Ovary (tissue), 7 donors: ENCODE measurements at regions not wholly inside any gene's neighbourhood (a gene's known extent, or its start where the extent isn't known, plus 50 kb on each side); places are given as distances from the start of the nearest gene placed in this dataset.

Experiments
- DNase-seq, 5 donors: peaks; one replicate each; pipeline ENCODE4 v3.0.0-alpha.2; 2019 to 2020
- H3K27ac ChIP-seq, 2 donors: fragments of 200-600 bp; one replicate each; pipeline versions ENCODE4 v1.5.1 to v1.8.0; 2019 to 2022
- H3K27me3 ChIP-seq: fragments of 200-600 bp; one replicate; pipeline ENCODE4 v1.8.0; 2022
- H3K36me3 ChIP-seq: fragments of 200-600 bp; sonication (generic); one replicate; pipeline ENCODE4 v1.5.1; 2019
- H3K4me1 ChIP-seq: one replicate; pipeline ENCODE4 v1.8.1; 2013; ENCODE audit warnings: mild to moderate bottlenecking, moderate library complexity; ENCODE audit not compliant: insufficient read depth
- H3K4me3 ChIP-seq: fragments of 200-600 bp; sonication (generic); one replicate; pipeline ENCODE4 v1.5.1; 2017
- H3K9me3 ChIP-seq, 2 donors: fragments of 200-600 bp in 1 of 2; sonication (generic) in 1 of 2; one replicate each; pipeline versions ENCODE4 v1.5.1 to v1.8.1; 2013 to 2019; ENCODE audit warnings: mild to moderate bottlenecking in 1 of 2, moderate library complexity in 1 of 2
- EP300 ChIP-seq: sonication (generic); formaldehyde crosslinking; IDR thresholded peaks from one replicate; pipeline ENCODE4 v1.6.1; 2017; ENCODE audit warnings: antibody characterized with exemption
- POLR2A ChIP-seq: fragments of 450-650 bp; IDR thresholded peaks from one replicate; pipeline ENCODE4 v1.6.1; 2017; ENCODE audit warnings: antibody characterized with exemption, mild to moderate bottlenecking, moderate library complexity
- WGBS, 3 donors: extraction: QIAGEN DNeasy Blood & Tissue Kit in 1 of 3; methylation state at CpG; one replicate each; pipeline versions ENCODE4 v1.1.5 to v1.1.7; 2013 to 2017; 5-methylcytosine and 5-hydroxymethylcytosine counted together
- intact Hi-C, 4 donors: fragments of 100-400 bp; cut with DNase I; formaldehyde crosslinking; loops; one replicate each; pipeline versions ENCODE4 v1.11.0 to v1.15.1; 2022 to 2023
- TF ChIP-seq, protein P1 (sequence below), 3 donors: fragments of 450-650 bp in 2 of 3; fragments of 200-600 bp in 1 of 3; IDR thresholded peaks; one replicate each; pipeline versions ENCODE4 v1.5.1 to v1.8.0; 2016 to 2022; ENCODE audit warnings: antibody characterized with exemption in 3 of 3, mild to moderate bottlenecking in 1 of 3
- donor health status: DM: no; HTN: no; CAD: no; lungs with moderate emphysema.
- donor health status: DM: no; HTN: no; CAD: no.
- donor health status: Bipolar disorder and iron deficiency.
- donor health status: DM: no; HTN: no; CAD: no.
- donor health status: DM: yes; HTN: yes; CAD: no.

DNA sequence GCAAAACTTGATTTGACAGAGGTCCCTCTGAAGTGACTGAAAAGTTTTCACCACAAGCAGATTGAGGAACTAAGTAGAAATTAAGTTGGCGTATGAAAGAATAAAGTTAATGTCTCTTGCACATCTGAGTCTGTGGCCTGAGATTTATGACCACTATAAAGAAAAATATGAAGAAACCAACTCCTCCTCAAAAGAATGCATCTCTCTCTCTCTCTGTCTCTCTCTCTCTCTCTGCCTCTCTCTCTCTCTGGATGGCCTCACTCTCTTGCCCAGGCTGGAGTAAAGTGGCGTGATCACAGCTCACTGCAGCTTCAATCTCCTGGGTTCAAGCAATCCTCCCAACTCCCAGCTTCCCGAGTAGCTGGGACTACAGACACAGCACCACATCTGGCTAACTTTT, 55.2 kb downstream of the RPL22L1 start:
- Histone ChIP-seq H3K36me3 (no peaks in the 10 kb centered on the region), H3K4me1 (peaks cover 14% of the 10 kb centered on the region), H3K4me3 (no peak overlapping the region), H3K27me3 (no peaks in the 10 kb centered on the region), H3K9me3 (no peaks in the 10 kb centered on the region), H3K27ac (no peak overlapping the region)
- intact Hi-C loops: loop anchor here (5.0 to 10.0 kb wide), 3 partner anchors 313 to 400 kb away; partner anchors contain the start of gene CLDN11 (in 3 of the 4)
- DNase-seq: no peak
- 81 to 95% (median 93%) methylated on average over 3 of the region's 3 CpGs for WGBS, 3 donors
- TF ChIP-seq, protein P1, sequence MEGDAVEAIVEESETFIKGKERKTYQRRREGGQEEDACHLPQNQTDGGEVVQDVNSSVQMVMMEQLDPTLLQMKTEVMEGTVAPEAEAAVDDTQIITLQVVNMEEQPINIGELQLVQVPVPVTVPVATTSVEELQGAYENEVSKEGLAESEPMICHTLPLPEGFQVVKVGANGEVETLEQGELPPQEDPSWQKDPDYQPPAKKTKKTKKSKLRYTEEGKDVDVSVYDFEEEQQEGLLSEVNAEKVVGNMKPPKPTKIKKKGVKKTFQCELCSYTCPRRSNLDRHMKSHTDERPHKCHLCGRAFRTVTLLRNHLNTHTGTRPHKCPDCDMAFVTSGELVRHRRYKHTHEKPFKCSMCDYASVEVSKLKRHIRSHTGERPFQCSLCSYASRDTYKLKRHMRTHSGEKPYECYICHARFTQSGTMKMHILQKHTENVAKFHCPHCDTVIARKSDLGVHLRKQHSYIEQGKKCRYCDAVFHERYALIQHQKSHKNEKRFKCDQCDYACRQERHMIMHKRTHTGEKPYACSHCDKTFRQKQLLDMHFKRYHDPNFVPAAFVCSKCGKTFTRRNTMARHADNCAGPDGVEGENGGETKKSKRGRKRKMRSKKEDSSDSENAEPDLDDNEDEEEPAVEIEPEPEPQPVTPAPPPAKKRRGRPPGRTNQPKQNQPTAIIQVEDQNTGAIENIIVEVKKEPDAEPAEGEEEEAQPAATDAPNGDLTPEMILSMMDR (IDR thresholded peaks at IDR 0.05): no peak
- TF ChIP-seq POLR2A (no peak), EP300 (no peak)

DNA sequence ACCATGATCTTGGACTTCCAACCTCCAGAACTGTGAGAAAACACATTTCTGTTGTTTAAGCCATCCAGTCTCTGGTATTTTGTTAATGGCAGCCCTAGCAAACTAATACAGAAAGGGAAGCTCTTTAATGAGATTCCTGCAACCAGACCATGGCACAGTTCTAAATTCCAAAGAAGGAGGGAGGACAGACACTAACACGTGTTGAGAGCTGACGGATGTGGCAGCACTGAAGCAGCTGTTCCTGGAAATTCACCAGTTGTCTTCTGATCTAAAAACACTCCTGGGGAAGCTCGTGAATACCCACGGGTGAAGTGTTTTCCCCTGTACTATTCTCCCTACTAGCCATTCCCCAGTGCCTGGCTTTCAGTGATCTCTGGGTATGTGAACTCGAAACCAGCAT, 56.7 kb downstream of the RPL22L1 start:
- intact Hi-C loops: loop anchor here (2.0 to 10.0 kb wide), 4 partner anchors 311 to 398 kb away; partner anchors contain the start of gene CLDN11 (in 4 of the 4)

DNA sequence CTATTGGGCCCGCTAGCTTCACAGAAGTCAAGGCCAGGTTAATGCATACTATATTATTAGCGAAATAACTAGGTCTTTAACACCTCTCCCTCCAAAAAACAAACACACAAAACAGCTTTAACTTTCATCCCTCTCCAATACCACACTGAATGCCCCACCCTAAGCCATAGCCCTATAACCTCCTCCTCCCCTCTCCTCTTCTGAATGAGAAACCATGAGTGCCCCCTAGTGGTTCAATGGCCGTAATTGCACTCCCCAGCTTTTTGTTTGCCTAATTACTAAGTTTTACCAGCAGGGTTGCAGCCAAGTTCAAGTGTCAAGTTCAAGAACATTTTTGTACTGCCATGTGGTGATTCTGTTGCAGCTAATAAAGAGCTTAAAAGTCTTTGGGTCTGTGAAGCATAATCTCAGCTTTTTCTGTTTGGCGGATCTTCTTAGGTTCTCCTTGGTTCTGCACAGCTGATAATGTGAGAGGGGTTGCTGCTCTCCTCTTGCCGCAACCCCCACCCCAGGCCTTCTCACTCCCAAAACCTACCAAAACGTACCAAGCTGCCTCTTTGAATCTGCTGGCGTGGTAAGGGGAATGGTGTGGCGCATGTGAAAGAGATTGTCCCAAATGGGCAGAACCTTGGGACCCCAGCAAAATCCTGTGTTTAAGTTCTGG, 57.9 kb downstream of the RPL22L1 start:
- Histone ChIP-seq H3K4me1 (peaks cover 16% of the 10 kb centered on the region), H3K9me3 (no peaks in the 10 kb centered on the region), H3K4me3 (no peak overlapping the region), H3K27ac (peak overlapping the region in 1 of 2 donors; percentile 68), H3K27me3 (no peaks in the 10 kb centered on the region), H3K36me3 (no peaks in the 10 kb centered on the region)
- intact Hi-C loops: loop anchor here (2.0 to 10.0 kb wide), 4 partner anchors 310 to 397 kb away; partner anchors contain the start of gene CLDN11 (in 4 of the 4)
- TF ChIP-seq POLR2A: no peak
- TF ChIP-seq, protein P1 (IDR thresholded peaks at IDR 0.05): peak; percentile 84 to 97 (median 94)
- peak; percentile 76 to 90 (median 80) for DNase-seq
- 33 to 43% (median 38%) methylated on average over 8 of the region's 8 CpGs for WGBS, 3 donors

More for the DNA sequence above, 56.7 kb downstream of the RPL22L1 start:
- peaks cover 16% of the 10 kb centered on the region for H3K4me1 ChIP-seq
- no peaks in the 10 kb centered on the region for H3K36me3 ChIP-seq
- 46 to 61% (median 46%) methylated on average over 5 of the region's 5 CpGs for WGBS, 3 donors
- H3K9me3 ChIP-seq: no peaks in the 10 kb centered on the region
- H3K27me3 ChIP-seq: no peaks in the 10 kb centered on the region
- peak overlapping the region in 1 of 2 donors; percentile 68 for H3K27ac ChIP-seq
- no peak overlapping the region for H3K4me3 ChIP-seq
- TF ChIP-seq, protein P1 (IDR thresholded peaks at IDR 0.05): no peak
- TF ChIP-seq EP300 (no peak), POLR2A (no peak)
- DNase-seq: no peak

GRCh38 chr3:170811515-170811914, 58.5 kb downstream of the RPL22L1 start:
- H3K27me3 ChIP-seq: no peaks in the 10 kb centered on the region
- TF ChIP-seq, protein P1 (IDR thresholded peaks at IDR 0.05): no peak
- TF ChIP-seq POLR2A (no peak), EP300 (no peak)
- no peaks in the 10 kb centered on the region for H3K36me3 ChIP-seq
- H3K4me3 ChIP-seq: no peak overlapping the region
- intact Hi-C loops: loop anchor here (5.0 to 10.0 kb wide), 3 partner anchors 309 to 397 kb away; partner anchors contain the start of gene CLDN11 (in 3 of the 4)
- 27 to 47% (median 36%) methylated on average over 5 of the region's 5 CpGs for WGBS, 3 donors
- H3K9me3 ChIP-seq: no peaks in the 10 kb centered on the region
- peak in 1 of 5 donors; percentile 36 for DNase-seq
- H3K4me1 ChIP-seq: peaks cover 16% of the 10 kb centered on the region
- peak overlapping the region in 1 of 2 donors; percentile 68 for H3K27ac ChIP-seq
